Activated CD8-positive, alpha-beta memory T cell treated with anti-CD3 and anti-CD28 coated beads for 24 hours (primary cell): ENCODE measurements at regions not wholly inside any gene's neighbourhood (a gene's known extent, or its start where the extent isn't known, plus 50 kb on each side); places are given as distances from the start of the nearest gene placed in this dataset.
"Not testable (repeated sequence)": the region's sequence is repeated elsewhere in the genome, so short reads cannot be mapped to it uniquely, and the experiment has no call there.

Source experiments
- DNase-seq: peaks from one replicate; pipeline ENCODE4 v3.0.0-alpha.2; 2020

DNA sequence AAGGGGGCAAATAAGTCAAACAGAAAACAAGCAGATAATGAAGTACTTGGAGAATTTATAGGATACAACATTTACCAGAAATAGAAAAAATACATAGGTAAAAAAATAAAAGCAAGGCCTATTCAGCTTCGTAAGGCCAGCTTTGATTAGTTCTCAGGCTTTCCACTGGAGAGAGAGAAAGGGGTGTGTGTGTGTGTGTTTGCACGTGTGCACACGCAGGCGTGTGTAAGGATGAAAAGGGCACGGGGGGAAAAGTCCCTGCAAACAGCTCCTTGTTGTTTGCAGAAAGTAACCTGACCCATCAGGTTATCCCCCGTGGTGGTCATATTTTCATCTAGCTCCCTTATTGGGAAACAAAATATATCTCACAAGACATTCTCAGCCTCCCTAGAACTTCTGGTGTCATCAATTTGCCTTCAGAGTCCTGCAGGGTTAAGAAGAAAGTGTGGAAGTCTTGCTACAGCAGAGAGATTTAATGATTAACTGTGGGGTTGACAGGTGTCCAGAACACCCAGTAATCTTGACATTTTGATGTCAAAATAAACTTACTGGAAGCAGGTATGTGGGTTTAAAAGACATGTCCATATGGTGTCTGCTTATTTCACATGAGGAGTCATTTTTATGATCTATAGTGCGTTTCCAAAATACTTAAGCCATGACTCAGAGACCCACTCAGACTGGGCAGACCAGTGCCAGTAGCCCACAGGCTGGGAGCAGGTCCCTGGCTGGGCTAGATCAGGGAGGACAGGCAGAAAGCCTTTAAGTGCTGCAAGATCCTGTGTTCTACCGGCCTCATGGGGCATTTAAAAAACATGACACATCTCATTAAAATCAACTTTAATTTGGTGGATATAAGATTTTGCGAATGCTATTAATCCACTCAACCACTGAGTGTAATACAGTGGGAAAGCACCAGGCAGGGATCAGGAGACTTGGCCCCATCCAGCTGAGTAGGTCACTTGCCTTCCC lies 487.6 kb upstream of the CAMK1G start:
- no peak for DNase-seq

DNA sequence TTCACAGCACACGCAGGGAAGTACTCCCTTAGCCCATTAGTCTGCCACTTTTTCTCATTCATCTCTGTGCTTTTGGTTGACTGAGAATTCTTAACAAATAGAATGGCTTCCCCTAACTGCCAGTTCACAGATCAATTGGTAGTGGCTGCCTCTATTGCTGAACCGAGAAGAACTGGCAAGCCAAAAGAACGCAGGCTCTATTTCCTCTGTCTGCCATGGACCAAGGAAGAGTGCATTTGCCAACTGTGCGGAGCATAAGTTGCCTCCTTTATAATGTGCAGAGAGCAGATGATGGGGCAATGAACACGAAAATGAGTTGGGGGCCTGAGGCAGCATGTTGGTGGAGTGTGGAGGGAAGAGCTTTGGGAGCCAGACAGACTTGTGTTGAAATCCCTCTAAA lies 483.1 kb upstream of the CAMK1G start:
- DNase-seq, result no peak

DNA sequence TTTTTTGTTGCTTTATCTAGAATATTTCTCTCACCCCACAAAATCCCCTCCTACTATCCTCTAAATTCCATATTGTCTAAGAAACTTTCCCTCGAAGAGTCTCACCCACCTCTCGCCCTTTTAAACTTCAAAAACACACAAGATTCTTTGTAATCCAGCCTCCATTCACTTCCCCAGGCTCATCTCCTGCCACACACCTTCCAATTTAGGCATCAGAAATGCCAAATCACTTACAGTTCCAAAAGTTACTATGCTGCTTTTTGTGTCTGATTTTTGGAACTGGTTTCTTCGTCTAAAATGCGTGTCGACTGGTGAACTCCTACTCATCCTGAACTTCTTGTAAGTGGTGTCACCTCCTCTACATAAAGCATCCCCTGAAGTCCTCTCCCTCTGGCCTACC lies 482.4 kb upstream of the CAMK1G start:
- DNase-seq, result no peak

DNA sequence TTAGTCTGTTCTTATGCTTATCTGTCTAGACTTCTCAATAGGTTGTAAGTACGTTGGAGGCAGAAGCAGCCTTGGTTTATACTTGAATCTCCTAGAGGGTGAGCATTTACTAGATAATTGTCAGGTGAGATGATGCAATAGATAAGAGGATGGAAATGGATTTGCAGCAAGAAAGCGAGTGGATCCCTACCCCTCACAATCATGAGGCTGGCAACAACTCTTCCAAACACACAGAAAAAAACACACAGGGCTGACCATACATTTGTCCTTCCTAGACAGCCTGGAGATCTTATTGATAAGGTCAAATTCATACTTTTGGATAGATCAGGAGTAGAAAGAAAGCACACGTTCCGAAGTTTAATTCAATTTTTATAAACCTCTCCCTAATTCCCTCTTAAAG lies 481.4 kb upstream of the CAMK1G start:
- no peak for DNase-seq

DNA sequence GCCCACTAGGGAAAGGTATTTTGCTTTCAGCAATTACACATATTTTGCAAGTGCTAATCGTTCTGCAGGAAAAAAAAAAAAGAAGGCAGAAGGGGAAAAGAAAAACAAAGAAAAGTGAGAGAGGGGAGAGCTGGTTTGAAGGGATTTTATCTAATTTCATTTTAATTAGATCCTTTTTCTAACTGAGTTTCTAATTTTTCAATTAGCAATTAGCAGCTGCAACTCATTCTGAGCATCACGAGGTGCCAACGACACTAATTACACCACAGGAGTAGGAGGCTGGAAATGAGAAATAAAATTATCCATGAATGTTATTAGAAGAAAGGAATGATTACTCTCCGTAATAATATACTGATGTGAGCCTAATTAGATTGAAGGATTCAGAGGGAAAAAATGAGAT lies 481.0 kb upstream of the CAMK1G start:
- no peak for DNase-seq

DNA sequence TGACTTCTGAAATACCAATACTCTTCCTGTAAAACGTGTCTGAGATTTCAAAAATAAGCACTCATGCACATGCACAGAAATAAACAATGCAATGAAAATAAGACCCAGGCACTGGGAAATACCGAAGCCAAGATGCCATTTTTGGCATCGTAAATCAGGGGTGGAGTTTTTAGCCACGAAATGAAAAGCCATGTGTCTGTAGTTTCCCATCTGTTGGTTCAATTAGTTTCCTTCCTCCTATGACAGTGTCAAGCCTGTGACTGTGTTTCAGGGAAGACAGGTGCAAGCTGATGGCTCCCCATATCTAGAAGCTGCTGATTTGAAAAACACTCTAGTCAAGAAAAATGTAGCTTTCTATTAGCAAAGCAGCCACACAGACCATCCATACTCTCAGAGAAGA lies 480.4 kb upstream of the CAMK1G start:
- no peak for DNase-seq

DNA sequence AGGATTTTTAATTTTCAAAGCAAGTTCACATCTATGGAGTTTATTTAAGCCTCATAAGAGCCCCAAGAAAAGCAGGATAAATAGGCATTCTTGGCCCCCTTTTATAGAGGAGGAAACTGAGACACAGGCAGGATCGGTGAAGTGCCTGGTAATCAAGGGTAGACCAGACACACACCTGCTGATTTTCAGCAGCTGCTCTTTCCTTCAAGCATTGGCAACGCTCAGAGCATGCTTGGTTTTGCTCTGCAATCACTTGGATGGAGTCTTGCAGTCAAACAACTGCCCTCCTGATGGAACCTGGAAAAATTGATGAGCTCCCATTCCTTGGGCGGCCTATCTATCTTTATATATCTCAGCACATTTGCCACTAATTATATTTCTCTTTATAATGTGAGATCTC lies 478.9 kb upstream of the CAMK1G start:
- DNase-seq, result no peak

DNA sequence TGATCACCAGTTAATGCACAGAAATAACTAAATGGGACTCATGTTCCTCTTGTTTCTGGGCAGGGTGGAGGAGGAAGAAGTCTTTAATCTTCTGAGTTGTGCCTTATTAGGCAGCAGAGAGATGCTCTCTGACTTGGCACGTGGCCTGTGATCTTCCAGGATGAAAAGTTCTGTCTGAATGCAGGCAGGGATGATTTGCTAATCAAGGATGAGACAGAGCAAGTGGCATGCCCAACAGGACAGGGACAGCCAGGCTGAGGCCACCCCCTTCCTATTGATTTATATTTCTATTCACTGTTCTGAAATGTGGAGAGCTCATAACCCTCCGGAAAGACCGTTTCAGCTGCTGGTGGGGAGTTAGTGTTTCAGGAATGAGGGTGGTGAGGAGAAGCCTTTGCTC lies 477.8 kb upstream of the CAMK1G start:
- no peak for DNase-seq

DNA sequence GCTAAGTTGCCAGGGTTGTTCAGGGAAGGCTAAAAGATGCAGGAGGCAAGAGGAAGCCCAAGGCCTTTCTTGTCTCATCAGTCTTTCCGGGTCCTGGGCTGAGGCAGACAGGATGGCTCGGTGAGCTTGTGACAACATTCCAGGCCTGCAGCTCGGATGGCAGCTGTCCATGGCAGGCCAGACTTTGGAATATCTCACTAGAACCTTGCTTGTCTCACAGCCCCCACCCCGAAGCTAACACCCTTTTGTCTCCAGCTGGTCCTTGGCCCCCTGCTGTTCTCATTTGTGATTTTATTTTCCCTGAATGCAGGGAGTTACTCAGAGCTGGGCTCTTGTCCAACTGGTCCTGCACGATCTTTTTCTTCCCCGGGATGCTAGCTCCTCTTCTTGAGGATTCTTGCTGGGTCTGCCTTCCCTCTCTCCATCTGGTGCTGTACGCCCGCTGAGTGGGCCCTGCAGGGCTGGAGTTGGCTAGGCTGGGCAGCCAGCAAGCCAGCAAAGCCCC lies 477.2 kb upstream of the CAMK1G start:
- DNase-seq, result no peak

DNA sequence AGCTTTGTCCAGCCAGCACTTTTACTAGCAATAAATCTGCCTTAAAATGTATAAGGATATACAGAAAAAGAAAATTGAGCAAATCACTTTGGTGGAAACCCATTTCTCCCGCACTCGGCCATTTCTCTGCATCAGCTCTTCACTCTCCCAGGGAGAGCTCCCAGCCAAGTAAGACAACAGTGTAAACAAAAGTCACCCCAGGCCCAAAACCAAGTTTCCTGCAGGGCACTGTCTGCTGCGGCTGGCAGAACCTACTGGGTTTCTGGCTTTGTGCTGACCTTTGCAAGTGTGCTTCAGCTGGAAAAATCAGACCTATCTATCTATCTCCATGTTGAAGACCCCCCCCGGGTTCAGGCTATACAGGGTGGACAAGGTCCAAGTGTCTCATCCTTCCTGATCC lies 476.7 kb upstream of the CAMK1G start:
- DNase-seq, result no peak

DNA sequence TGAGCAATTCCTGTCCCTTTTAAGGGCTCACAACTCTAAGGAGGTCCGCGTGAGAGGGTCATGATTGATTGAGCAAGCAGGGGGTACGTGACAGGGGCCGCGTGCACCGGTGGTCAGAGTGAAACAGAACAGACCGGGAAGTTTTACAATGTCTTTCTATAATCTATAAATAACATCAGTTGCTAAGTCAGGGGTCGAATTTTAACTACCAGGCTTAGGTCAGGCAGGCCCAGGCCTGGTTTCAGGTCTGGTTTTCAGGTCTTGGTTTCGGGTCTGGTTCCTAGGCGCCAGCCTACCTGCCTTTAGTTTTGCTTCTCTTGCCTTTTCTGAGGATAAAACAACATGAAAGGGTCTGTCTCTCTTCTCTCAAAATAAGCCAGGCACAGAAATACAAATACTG lies 476.0 kb upstream of the CAMK1G start:
- DNase-seq, result no peak

DNA sequence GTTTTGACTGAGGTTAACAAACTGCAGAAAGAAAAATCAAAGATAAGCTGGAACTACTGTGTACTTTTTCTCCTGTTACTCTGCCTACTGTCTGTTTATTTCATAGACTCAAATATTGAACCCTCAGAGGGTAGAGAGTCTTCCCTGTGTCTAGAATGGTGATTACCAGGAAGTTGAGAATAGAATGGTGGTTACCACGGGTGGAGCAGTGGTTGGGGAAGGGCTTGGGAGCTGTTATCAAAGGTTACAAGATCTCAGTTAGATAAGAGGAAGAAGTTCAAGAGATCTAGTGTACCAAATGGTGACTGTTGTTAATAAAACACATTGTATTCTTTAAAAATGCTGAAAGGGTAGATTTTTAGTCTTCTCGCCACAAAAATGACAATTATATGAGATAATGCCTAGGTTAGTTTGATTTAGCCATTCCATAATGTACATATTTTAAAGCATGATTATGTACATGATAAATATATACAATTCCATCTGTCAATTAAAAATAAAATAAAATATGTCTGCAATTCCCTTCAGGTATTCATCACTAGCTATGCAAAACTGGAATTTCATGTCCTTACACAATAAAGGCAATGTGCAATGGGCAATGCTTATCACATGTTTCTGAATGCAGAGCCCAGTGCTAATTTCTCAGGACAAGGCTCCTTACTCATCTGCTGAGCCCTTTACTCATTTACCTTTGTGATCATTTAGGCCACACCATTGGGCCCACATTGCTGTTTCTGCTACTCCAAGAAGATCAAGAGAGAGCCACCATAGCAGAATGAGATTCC lies 474.3 kb upstream of the CAMK1G start:
- DNase-seq, result no peak

DNA sequence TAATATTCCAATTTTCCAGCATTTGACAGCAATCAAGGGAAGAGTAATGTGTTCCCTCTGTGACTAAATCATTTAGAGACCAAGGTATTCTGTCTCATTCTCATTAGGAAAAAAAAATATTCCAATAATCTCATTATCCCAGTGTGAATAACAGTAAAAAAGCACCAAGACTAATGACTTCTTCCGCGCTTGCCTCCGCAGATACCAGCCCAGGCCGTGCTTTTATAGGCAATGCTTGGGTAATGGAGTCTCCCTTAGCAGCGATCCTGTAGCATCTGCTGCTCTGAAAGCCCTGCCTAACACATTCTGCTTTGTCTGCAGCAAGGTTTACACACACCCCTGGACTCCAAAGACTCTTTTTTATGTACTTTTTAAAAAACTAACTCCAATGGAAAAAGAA lies 470.0 kb upstream of the CAMK1G start:
- DNase-seq, result no peak

DNA sequence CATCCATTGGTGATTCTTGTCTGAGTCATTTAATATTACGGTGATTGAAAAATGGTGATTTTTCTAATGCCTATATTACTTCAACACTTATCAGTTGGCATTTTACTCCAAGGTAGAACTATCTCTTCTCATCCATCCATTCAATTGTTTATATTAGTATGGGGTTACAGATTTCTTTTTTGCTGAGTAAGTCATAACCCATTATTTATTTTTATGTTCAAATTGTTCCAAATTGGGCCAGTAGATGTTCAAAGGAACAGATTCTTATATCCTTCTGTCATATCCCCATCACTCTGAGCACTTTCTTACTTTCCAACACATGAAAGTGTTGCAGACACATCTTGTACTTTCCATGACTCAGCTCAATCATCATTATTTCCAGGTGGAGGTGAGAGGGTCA lies 466.8 kb upstream of the CAMK1G start:
- no peak for DNase-seq

DNA sequence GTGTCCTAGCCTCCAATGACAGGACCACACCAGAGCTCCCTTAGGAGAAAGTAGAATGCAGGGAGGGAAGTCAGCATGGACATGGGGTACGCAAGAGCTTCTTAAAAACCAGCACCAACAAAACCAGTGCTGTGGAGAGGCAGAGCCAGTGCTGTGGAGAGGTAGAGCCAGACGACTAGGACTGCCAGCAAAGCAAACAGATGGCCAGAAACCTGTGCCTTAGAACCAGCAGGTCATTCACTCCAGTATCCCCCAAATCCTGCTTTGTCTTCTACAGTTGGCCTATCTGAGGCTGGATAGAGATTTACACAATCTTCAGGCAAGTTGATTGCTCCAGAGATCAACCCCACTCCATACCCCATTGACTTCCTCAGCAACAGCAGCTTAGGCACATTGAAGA lies 459.9 kb upstream of the CAMK1G start:
- DNase-seq, result no peak

DNA sequence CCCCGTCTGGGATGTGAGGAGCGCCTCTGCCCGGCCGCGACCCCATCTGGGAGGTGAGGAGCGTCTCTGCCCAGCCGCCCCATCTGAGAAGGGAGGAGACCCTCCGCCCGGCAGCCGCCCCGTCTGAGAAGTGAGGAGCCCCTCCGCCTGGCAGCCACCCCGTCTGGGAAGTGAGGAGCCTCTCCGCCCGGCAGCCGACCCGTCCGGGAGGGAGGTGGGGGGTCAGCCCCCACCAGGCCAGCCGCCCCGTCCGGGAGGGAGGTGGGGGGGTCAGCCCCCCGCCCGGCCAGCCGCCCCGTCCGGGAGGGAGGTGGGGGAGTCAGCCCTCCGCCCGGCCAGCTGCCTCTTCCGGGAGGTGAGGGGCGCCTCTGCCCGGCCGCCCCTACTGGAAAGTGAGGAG lies 454.4 kb upstream of the CAMK1G start:
- not testable (repeated sequence) for DNase-seq

DNA sequence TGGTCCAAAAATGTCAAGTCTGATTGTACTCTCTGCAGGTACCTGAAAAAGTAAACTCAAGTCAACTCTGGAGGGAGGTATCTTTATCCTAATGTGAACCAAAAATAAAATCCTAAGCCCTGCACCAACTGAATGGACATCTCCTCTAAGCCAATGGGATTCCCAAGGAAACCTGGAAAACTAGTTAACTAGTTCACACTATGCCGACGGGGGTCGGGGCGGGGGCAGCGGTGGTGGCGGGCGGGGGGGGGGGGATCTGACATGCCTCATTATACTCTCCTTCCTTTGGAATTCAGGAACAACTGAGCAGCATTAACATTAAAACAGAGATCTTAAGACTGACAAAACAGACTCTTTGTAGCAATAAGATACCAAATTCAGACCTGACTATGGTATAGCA lies 452.6 kb upstream of the CAMK1G start:
- DNase-seq, result no peak

DNA sequence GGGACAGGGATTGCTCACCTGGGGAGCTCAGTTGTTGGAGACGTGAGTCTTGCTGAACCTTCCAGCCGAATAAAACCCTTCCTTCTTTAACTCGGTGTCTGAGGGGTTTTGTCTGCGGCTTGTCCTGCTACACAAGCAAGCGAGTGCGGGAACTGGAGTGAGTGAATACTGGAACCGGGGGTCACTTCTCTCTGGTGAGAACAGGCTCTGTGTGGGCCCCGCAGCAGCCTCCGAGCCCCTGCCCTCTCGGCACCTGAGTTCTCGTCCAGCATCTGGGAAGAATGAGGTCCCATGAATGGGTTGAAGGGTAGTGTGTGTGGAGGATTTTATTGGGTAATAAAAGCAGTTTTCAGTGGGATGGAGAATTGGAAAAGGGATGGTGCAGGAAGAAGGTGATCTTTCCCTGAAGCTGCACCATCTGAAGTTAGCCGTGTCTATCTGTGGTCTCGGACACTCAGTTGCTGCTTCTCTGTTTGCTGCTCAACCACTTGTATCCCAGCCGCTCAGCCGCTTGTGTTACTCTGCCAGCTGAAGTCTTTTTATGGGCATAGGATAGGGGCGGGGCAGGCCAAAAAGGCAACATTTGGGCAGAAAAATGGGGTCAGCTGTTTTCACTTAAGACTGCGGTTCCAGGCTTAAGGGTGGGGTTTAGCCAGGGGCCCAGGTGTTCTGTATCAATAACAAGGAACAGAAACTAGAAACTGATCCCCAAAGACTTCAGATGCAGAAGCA lies 450.6 kb upstream of the CAMK1G start:
- no peak for DNase-seq

DNA sequence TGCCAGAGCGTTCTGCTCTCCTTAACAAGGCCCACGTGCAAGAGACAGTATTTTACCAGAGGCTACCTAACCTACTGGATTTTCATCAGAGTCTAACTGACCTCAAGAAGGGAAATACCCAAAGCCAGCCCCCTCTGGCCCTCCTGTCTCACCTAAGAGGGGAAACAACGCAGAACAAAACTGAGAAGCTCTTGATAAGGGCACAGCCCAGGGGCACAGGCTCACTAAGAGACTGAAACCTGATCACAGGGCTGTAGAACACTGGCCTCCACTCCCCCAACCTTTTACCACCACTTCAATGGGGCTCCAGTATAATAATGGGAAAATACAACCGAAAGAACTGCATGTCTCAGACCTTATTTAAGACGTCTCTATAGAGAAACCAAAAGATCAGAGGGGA lies 449.5 kb upstream of the CAMK1G start:
- no peak for DNase-seq

DNA sequence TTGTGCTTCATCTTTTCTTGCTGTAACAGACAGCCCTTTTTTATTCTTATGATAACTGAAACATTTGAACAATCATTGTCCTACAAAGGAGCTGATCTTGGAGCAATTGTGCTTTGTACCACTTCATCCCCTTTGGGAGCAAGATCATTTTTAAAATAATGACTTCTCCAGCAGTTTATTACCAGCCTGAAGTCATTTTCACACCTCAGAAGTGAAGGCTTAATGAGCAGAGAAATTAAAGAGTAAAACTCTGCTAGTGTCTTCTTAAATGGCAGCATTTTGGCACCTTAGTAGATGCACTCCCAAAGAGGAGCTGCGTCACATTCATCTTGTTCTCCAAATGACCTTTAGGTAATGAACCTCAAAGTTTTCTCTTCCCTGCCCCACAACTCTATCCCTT lies 439.6 kb upstream of the CAMK1G start:
- DNase-seq, result no peak

DNA sequence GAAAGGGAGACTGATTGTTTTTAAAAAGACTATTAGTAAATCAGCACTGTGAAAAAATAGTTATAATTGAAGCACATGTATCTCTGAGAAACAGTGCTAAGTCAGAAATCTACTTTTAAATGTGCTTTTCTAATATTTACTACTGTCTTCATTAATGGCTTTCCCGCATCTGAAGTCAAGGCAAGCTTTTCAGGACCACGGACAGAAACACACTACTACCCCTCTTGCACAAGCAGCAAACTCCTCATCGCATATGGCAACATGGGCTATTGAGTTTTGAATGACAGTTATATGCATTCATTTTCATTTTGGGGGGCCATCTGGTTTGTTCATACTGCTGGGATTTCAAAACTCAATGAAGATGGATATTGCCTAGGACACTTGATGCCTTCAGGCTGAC lies 433.4 kb upstream of the CAMK1G start:
- no peak for DNase-seq

DNA sequence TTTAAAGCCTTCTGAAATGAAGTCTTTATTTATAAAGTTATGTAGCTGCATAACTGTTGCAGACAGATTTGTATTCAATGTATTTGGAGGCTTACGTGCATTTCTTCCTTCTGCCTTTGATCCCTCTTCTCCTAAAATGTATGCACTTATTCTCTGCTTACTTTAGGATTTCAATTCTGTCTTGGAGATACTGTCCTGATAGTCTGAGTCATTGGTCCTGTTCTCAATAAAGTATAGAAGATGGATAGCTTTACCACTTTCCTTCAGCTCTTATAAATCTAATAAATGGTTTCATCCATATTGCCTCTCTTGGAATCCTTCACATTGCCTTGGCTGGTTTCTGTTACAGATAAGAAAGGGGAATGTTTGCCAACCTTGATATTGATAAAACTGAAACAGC lies 430.1 kb upstream of the CAMK1G start:
- no peak for DNase-seq

DNA sequence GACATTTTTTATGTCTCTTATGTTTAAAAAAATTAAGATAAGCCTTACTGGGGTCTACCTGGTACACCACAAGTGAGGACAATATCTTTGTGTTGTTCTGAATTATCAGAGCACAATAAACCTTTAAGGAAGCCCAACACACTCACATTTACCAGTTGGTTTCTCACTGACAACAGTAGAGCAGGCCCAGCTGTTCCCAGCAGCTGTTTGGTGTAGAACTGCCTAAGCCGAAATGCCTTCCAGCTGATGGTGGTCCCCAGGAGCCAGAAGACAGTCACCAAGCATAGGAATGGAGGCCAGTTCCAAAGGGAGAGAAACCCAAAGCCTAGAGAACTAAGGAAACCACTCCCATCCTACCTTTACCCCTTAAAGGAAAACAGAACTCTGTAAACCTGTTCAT lies 428.6 kb upstream of the CAMK1G start:
- no peak for DNase-seq
